ENCODE measurements at regions not wholly inside any gene's neighbourhood (a gene's known extent, or its start where the extent isn't known, plus 50 kb on each side); places are given as distances from the start of the nearest gene placed in this dataset.

DNA sequence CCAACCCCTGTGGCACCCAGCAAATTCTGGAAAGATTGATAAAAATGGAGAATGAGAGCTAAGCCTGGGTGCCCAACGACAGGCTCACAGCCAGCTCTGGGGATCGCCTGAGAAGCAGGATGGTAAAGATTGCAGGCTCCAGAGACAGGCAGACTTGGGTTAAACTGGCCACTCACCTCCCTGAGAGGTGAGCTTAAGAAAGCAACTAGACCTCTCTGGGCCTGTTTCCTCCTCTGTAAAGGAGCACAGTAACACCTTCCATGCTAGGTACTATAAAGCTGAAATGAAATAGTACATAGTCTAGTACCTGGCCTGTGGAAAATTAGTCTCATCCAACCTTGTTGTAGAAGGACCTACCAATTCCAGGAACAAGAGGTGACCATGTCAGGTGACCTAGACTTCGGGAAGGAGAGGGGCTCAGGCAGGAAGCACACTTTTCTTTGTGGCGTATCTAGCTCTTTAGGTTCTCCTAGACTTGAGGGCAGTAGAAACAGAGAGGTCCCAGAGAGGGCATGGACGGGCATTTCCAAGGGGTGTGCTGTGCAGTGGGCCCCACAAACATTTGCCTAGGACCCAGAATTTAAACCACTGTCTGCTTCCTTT, 142.8 kb upstream of the MYLIP start:
- TF ChIP-seq, protein P1, sequence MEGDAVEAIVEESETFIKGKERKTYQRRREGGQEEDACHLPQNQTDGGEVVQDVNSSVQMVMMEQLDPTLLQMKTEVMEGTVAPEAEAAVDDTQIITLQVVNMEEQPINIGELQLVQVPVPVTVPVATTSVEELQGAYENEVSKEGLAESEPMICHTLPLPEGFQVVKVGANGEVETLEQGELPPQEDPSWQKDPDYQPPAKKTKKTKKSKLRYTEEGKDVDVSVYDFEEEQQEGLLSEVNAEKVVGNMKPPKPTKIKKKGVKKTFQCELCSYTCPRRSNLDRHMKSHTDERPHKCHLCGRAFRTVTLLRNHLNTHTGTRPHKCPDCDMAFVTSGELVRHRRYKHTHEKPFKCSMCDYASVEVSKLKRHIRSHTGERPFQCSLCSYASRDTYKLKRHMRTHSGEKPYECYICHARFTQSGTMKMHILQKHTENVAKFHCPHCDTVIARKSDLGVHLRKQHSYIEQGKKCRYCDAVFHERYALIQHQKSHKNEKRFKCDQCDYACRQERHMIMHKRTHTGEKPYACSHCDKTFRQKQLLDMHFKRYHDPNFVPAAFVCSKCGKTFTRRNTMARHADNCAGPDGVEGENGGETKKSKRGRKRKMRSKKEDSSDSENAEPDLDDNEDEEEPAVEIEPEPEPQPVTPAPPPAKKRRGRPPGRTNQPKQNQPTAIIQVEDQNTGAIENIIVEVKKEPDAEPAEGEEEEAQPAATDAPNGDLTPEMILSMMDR (IDR thresholded peaks at IDR 0.05), result no peak
- no peak for TF ChIP-seq SMC3 (IDR thresholded peaks at IDR 0.05)
- no peak for TF ChIP-seq POLR2A (IDR thresholded peaks at IDR 0.05; ENCODE audit: low read length)
- no peak for TF ChIP-seq GATA3 (IDR thresholded peaks at IDR 0.05; ENCODE audit: borderline replicate concordance)
- no peak for TF ChIP-seq EP300 (IDR thresholded peaks at IDR 0.05)
- no peak for TF ChIP-seq ZFP36 (IDR thresholded peaks at IDR 0.05; ENCODE audit: borderline replicate concordance, partially characterized antibody)
- TF ChIP-seq SREBF2 (IDR thresholded peaks at IDR 0.05), result no peak
- no peak for TF ChIP-seq NR3C1 (IDR thresholded peaks at IDR 0.05)
- TF ChIP-seq POLR2AphosphoS2 (conservative IDR thresholded peaks at IDR 0.05; ENCODE audit: low read length), result no peak
- TF ChIP-seq HOXB13 (CRISPR knock-in tag; IDR thresholded peaks at IDR 0.05; ENCODE audit: low read depth), result no peak
- TF ChIP-seq, protein P2, sequence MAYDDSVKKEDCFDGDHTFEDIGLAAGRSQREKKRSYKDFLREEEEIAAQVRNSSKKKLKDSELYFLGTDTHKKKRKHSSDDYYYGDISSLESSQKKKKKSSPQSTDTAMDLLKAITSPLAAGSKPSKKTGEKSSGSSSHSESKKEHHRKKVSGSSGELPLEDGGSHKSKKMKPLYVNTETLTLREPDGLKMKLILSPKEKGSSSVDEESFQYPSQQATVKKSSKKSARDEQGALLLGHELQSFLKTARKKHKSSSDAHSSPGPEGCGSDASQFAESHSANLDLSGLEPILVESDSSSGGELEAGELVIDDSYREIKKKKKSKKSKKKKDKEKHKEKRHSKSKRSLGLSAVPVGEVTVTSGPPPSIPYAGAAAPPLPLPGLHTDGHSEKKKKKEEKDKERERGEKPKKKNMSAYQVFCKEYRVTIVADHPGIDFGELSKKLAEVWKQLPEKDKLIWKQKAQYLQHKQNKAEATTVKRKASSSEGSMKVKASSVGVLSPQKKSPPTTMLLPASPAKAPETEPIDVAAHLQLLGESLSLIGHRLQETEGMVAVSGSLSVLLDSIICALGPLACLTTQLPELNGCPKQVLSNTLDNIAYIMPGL (CRISPR knock-in tag; IDR thresholded peaks at IDR 0.05; ENCODE audit: borderline replicate concordance), result no peak

All from A549 (cell line).